ENCODE measurements at regions not wholly inside any gene's neighbourhood (a gene's known extent, or its start where the extent isn't known, plus 50 kb on each side); places are given as distances from the start of the nearest gene placed in this dataset.

DNA sequence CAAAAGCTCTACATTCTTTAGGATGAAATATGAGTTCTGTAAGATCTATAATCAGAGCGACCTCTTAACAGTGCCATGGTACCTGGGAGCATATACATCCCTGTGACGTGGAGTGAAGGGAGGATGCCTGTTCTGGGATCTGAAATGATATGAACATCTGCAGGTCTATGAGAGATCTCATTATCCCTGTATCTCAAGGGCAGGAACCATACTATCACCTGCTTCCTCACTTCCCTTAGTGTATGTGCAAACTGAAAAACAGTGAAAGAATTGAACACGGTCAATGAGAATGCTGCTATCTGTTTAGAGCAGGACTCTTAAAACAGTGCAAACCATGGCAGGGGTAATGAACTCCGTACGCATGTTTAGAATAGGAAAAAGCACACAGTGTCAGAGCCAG lies 364.0 kb downstream of the LPIN1 start:
- DNase-seq (ENCODE audit: low read depth in 3 of 3), result no peak

DNA sequence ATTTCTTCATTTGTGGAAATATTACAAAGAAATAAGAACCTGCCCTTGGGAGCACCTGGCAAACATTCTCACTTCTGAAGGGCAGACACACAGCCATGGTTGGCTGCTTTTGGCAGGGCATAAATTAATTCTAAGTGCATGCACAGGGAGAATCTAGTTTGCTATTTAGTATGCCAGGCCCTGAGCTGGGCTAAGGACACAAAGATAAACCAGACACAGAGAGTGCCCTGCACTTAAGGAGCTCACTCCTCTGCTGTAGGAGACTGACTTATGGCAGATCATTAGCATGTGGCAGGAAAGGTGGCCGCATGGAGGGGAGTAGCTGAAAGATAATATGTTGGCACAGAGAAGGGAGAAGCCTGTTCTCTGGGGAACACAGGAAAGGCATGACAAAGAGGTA lies 367.0 kb downstream of the LPIN1 start:
- no peak for DNase-seq (ENCODE audit: low read depth in 3 of 3)

DNA sequence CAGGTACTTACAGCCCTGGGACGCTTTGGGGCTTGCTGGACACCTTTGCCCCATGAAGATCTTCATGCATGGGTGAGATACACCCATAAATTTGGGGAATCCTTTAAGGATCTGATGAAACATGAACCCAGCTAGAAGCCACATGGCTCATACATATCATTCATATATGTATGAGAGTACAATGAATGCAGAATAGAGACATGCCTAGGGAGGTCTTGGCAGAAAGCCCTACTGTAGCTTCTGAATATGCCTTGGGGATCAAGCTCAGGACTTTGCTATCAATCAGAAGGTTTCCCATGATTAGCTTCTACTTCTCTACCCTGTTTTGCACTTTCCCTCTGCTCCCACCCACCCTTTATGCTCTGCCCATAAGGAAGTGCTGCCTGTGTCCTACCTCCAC lies 368.4 kb downstream of the LPIN1 start:
- DNase-seq (ENCODE audit: low read depth in 3 of 3), result no peak

DNA sequence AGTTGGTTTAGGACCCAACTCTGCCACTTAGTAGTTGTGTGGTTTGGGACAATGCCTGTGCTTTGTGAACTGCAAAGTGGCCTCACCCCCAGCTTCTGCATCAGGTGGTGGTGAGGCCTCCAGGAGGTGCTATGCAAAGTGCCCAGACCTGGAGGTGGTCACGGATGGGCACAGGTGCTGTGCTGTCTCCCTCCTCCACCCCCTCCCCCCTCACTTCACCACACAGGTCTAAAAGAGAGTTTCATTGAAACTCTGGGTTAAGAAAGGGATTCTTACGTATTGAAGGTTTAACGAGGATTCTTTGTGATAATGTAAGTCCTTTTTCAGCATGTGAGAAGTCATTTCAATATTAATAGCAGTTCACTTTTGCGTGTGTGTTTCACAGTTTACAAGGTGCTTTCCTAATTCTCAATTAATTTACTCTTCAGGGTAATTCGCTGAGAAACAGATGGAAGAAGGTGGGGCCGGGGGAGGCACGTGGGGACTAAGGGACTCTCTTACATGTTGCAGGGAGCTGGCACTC lies 369.9 kb downstream of the LPIN1 start:
- no peak for DNase-seq (ENCODE audit: low read depth in 3 of 3)

DNA sequence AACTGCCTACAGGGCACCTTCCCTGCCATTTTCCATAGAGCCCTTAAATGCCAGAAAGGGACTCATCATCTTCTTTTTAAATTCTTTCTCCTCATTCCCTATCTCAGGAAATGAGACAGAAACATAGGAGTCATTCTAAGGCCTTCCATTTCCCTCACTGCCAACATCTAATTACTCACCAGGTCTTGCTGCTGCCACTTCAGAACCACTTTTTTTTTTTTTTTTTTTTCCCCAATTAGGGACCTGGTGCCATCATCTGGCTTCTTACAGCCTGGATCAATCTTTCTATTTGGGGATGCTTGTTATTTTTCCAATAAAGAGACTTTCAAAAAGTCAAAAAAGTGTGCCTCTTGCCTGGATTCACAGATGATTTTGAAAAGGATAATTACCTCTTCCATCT lies 373.4 kb downstream of the LPIN1 start:
- no peak for DNase-seq (ENCODE audit: low read depth in 3 of 3)

DNA sequence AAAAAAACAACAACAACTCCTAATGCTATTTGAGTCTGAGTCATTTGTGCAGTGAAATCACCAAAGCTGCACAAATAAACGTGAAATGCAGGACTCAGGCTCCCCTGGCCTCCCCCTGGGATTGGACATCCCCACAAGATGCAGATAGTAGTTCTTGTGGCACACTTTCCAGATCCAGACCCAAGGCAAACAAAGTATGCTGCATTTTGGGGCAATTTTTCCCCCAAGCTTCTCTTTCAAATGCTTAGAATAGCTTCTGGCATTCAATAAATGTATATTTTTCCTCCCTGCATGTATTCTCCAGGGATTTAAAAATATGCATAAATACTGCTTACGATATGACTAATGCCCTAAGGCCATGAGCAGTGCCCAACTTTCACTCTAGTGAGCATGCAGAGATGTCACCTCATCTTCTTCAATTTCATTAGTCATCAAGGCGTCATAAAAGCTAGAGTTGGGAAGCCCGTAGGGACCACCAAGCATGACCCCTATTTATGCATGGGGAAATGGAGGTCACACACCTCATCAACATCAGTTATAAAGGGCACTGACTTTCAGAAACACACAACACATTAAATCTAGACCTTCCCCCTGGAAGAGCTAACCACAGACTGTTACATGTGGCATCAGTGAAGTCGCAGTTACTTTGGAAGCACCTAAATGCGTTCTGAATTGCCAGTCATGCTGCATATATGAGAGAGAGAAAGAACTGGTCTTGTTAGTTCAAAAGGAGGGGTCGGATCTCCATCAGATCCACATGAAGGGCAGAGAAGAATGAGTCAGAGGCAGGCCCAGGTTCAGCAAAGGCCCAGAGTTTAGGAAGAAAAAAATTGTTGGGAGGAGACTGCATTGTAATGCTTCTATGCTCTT lies 374.1 kb downstream of the LPIN1 start:
- no peak for DNase-seq (ENCODE audit: low read depth in 3 of 3)

DNA sequence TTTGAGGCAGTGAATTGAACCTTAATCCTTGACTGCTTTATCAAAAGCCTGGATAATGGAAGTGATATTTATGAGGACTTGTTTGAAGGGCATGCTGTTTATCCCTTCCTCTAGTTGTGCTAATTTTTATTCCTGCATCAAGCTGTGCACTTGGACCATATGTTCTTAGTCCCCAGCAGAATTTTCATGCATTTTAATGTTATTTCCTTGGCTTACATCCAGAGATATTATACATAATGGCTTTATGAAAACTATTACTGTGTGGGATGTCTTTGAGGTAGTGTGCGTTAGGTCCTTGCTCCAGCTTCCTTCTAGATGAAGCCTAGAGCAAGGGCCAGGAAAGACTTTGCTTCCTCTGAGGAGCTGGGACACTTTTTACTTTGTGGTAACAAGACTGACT lies 378.4 kb downstream of the LPIN1 start:
- DNase-seq (ENCODE audit: low read depth in 3 of 3), result no peak

DNA sequence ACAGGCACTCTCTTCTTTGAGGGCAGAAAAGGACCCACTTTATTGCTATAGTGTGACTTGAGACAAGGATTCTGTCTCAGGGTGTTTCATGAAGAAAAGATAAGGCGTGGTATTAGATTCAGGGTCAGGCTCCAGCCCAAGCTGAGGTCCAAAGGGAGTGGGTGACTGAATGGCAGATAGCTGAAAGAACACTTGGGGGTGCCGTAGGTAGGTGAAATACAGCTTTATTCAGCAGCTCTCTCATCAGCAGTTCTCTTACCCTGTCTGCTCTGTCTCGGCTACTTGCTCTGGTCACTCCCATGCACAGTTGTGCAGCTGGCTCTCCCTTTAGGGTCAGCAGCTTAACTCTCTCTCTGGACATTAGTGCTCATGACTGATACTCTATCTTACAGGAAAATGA lies 379.9 kb downstream of the LPIN1 start:
- no peak for DNase-seq (ENCODE audit: low read depth in 3 of 3)

DNA sequence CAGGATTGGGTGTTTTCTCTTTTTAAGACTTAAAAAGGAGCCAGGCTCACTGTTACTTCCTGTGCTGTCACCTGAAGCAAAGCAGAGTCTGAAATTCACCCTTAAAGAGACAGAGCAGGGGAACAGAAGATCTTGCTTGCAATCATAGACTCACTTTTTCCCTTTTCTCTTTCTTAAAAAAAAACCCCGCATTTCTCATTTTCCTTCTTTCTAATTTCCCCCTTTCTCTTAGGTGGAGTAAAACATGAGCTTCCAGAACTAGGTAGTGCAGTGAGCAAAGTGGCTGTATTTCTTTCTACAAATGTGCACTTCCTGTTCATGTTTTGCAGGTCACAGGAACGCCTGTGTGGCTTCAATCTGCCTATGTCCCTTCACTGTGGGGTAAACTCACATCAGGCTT lies 381.2 kb downstream of the LPIN1 start:
- DNase-seq (ENCODE audit: low read depth in 3 of 3), result no peak

DNA sequence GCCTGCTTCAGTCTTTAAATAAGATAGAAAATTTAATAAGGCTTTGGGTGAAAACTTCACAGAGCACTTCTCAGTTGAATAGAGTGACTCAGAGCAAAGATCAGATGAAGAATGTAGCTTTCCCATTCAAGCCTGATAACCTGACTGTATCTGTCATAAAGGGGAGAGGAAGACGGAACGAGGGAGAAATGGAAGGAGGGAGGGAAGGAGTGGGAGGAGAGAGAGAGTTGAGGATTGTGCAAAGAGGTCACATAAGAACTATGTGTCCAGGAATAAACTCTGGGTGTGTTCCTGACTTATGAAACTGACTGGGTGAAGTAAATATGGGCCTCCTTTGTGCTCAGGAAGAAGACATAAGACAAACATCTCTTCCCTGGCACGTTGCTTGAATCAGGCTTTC lies 385.5 kb downstream of the LPIN1 start:
- no peak for DNase-seq (ENCODE audit: low read depth in 3 of 3)

DNA sequence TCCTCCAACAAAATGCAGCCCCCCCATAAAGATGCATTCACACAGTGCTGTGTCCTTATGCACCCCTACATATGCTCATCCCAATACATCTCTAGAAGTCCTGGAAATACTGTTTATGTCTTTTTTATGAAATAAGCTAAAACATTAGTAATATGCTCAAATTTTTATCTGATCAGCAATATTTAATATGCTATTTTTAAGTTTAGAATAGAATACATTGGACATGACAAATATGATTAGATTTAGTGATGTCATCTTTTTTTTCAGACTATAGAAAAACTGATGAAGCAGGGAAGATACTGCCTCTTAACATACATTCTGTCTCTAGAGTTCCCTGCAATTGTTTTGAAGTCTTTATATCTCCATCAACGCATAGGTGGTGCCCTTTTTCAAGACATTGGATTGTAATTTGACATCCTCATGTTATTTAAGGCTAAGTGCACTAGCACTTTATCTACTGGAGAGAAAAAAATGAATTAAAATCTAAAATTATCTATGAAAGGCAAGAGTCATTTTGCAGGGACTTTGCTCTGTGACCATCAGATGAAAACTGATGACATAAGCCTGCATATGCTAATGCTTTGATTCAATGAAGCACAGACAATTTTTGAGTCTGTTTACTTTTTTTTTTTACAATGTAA lies 395.3 kb downstream of the LPIN1 start:
- no peak for DNase-seq (ENCODE audit: low read depth in 3 of 3)

DNA sequence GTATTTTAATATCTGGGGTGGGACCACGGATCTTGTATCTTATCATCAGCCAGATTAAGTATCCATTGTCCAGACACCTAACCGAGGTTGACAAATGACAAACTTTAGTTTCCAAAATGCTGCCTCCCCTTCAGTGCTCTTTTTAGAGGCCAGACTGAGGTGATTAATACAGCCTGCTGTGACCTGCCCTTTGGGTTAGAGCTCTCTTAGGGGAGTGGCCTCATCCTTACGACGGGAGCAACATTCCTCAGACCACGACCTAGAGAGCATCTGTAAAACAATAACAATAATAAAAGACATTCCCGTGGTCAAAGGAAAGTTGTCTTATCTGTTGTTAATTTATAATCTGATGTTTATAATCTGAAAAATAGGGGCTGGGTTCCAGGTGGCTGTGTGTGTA lies 405.3 kb downstream of the LPIN1 start:
- no peak for DNase-seq (ENCODE audit: low read depth in 3 of 3)

DNA sequence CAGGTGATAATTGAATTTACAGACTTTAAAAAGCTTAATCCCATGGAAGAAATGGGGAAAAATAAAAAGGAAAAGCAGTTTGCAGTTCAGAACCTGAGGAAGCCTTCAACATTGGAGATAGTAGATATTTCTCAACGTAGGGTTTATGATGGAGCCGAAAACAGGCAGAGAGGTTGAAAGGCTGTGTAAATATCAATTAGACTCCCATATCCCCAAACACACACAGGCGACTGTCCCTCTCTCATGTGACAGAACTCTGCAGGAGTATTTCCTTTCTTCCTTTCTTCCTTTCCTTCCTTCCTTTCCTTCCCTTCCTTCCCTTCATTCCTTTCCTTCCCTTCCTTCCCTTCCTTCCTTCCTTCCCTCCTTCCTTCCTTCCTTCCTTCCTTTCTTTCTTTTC lies 406.5 kb downstream of the LPIN1 start:
- DNase-seq (ENCODE audit: low read depth in 3 of 3), result no peak

DNA sequence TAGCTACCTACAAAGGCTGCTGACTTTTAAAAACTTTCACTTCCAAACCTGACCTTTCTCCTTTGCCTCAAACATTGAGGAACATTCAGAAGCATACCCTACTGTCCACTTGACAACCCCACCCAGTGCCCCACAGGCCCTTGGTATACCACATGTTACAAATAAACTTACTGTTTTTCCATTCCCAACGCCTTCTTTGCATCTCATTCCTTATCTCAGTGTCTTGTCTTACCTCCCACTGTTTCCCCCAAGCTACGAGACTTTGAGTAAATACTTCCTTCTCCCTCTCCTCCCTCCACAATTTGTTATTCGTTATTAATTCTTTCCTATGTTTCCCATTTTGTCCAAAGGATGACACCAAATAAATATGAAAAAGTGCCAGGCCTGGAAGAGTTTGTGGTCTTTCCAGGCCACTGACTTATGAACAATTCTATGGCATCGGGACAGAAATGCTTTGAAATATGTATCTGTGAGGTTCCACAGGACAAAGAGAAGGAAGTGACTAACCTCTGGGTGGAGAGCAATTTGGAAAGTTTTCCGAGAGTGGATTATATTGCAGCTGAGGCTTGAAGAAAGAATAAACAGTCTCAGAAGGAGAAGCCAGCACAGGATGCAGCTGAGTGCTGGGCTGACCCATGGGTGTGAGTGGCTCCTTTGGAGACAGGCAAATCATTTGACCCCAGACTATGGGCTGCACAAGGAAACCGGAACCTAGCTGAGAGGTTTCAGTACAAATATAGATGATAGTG lies 409.0 kb downstream of the LPIN1 start:
- no peak for DNase-seq (ENCODE audit: low read depth in 3 of 3)

DNA sequence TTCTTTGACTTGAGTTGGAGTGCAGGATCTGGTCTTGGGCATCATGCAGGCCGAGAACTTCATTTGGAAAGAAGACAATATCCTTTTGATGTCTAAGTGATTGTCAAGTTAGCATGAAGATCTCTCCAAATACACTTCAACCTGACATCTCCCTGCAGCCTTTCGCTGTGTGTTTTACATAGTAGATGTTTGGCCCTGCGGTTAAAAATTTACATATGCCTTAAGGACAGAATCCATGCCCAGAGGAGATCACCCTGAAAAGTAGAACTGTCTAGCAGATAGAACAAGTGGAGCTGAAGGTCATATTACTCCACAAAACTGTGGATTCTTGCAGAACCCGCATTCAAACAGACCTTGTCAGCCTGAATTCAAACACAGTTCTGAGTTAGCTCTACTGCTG lies 409.9 kb downstream of the LPIN1 start:
- no peak for DNase-seq (ENCODE audit: low read depth in 3 of 3)

DNA sequence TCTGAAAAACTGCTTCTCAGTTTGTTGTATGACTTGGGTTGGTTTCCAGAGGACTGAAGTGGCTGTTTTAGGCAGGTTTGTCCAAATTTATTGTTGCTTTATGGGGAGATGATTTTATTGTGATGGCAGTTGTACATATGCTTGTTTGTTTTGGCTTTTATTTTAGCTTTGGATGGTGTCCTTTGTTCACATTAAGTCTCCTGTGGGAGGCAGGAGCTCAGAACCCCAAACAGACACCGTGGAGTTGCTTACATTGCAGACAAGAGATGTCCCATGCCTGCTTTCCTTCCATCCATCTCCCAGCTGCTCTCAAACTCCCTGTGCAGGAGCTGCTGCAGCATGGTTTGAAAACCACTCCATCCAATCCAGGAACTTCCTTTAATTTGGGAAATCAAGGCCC lies 414.7 kb downstream of the LPIN1 start:
- no peak for DNase-seq (ENCODE audit: low read depth in 3 of 3)

DNA sequence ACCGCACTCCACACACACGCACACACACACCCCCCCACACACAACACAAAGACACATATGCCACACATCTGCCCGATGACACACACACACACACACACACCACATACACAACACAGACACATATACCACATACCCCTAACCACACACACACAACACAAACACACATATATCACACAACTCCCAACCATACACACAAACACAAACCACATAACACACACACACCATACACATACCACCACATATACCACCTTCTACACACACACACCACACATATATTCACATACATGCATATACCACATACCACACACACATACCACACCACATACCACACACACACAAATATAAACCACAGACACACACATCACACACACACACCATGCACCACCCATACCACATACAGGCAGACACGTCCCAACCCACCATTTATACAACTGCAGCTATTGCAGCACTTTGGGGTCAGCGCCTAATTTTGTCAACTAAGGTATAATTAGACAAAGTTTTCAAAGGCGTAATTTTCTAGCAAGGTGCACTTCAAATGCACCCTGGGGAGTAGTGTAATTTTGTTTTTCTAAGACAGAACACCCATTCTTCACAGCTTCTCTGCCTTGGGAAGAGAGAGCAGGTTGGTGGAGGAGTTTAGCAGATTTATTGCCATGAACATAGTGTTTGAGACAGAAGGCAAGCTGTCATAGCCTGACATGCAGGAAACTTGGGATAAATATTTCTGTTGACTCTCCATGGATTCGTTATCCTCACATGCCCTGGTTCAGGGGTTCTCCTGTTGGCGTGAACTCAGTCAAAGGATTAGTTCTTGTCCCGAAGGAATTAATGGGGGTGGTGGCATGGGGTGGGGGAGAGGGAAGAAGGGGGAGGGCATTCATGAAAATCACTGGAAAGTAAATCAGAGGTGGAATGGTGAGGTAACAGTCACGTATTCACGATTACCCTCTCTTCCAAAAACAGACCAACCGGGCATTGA lies 416.1 kb downstream of the LPIN1 start:
- no peak for DNase-seq (ENCODE audit: low read depth in 3 of 3)

DNA sequence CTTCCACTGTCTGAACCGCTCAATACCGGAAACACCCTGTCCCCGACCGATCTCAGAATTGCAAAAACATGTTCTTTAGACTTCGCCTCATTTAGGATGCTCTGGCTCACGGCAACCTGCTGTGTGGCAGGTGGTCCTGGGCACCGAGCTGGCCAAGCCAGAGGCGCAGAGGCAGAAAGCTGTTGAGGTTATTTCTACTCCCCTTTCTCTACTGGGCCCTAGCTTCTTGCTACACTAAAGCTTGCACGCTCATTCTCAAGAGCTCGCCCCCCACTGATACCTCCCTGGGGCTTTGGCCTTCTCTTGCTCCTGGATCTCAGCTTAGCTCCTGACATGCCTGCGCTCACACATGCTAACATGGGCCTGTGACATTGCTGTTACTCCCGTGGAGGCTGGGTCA lies 417.4 kb downstream of the LPIN1 start:
- DNase-seq (ENCODE audit: low read depth in 3 of 3), result no peak

DNA sequence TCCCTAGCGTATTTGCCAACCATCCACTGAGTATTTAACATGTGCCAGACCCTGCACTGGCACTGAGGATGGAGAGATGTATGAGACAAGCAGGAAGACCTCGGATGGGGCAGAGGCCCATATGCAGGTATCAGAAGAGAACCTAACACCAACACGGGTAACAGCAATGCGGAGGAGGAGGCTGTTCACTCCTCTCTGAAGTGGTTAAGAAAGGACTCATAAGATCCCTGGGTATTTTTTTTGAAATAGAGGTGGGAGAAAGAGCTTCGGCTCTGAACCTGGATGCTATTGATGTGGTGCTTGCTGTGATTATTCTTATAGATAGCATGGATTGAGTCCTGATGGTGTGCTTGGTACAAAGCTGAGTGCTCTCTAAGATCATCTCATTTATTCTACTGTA lies 418.3 kb downstream of the LPIN1 start:
- no peak for DNase-seq (ENCODE audit: low read depth in 3 of 3)

DNA sequence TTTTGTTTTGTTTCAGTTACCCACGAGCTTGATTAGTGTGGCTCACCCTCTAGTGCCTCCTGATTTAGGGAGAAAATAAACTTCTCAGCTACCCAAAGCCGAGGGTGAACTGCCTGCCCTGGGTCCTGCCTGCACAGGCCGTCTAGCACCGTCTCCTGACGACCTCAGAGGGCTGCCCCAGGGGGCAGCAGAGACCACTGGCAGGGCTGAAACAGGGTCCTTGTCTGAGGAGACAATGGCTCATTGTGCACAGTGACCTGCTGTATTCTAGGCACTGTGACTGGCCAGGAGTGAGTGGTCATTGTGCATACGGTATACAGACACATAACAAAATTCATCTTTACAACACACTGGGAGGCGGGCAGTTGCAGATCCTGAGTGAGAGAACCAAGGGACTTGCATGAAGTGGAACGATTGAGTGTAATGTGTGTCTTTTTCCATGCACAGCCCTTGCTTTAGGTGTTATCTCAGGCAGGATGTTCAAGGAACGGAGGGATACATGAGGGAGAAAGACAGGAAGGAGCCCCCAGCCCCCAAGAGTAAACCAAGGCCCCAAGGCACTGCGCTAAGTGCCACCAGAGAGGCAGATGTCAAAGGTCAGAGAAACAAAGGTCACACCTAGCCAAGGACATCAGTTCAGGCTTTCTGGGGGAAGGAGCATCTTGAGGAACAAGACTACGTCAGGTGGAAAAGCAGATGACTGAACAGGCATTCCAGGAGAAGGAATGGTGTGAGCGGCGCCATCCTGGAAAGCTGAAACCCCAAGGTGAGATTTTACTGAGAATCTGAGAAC lies 421.3 kb downstream of the LPIN1 start:
- no peak for DNase-seq (ENCODE audit: low read depth in 3 of 3)

DNA sequence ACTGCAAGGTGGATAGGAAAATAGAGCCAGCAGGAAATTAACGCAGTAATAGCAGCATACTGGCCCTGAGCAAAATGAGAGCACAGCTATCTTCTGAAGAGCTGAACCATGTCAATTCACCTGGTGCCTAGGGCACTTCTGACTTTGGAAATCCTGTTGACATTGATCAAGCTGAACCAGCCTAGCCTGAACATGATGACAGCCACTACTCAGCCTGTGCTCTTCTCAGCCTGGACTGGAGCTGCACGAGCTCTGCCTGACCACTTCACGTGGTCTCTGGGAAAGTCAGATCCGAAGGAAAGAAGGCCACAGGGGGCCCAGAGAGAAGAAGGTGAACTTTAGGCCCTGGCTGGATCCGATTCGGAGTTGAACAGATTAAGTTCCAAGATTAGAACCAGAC lies 421.9 kb downstream of the LPIN1 start:
- DNase-seq (ENCODE audit: low read depth in 3 of 3), result no peak
